Gastroesophageal sphincter (tissue), 4 donors: ENCODE measurements at regions not wholly inside any gene's neighbourhood (a gene's known extent, or its start where the extent isn't known, plus 50 kb on each side); places are given as distances from the start of the nearest gene placed in this dataset.

Experiments
- ATAC-seq: fragments of 150-250 bp; one replicate; pipeline ENCODE4 v1.9.1; 2016; ENCODE audit warnings: mild to moderate bottlenecking, moderate library complexity
- H3K27ac ChIP-seq, 4 donors: fragments of 200-600 bp; sonication (generic) in 3 of 4; 1 replicate in 3 of 4; 2 replicates in 1 of 4; pipeline ENCODE4 v1.5.1; 2016 to 2019
- H3K27me3 ChIP-seq: fragments of 200-600 bp; sonication (generic); one replicate; pipeline ENCODE4 v1.5.1; 2019
- H3K36me3 ChIP-seq, 2 donors: fragments of 200-600 bp; sonication (generic); one replicate each; pipeline ENCODE4 v1.5.1; 2019; ENCODE audit warnings: control low read depth in 1 of 2
- H3K4me1 ChIP-seq, 3 donors: fragments of 200-600 bp; sonication (generic); 1 replicate in 2 of 3; 2 replicates in 1 of 3; pipeline ENCODE4 v1.5.1; 2016 to 2019; ENCODE audit warnings: control low read depth in 2 of 3
- H3K4me3 ChIP-seq, 2 donors: fragments of 200-600 bp; sonication (generic); one replicate each; pipeline ENCODE4 v1.5.1; 2019; ENCODE audit warnings: mild to moderate bottlenecking in 1 of 2, moderate library complexity in 1 of 2
- H3K9me3 ChIP-seq, 3 donors: fragments of 200-600 bp; sonication (generic); one replicate each; pipeline ENCODE4 v1.5.1; 2017 to 2019; ENCODE audit warnings: control low read depth in 2 of 3
- CTCF ChIP-seq, 4 experiments: fragments of 200-600 bp in 2 of 4; fragments of 450-650 bp in 2 of 4; sonication (generic) in 1 of 4; IDR thresholded peaks; one replicate each; pipeline ENCODE4 v1.5.1; 2017 to 2019; ENCODE audit warnings: antibody characterized with exemption in 4 of 4, mild to moderate bottlenecking in 2 of 4, moderate library complexity in 2 of 4
- EP300 ChIP-seq: sonication (generic); formaldehyde crosslinking; IDR thresholded peaks from one replicate; pipeline ENCODE4 v1.6.1; 2017; ENCODE audit warnings: antibody characterized with exemption, mild to moderate bottlenecking
- POLR2A ChIP-seq, 2 donors: fragments of 450-650 bp; IDR thresholded peaks; one replicate each; pipeline ENCODE4 v1.6.1; 2017; ENCODE audit warnings: antibody characterized with exemption in 2 of 2, mild to moderate bottlenecking in 2 of 2, moderate library complexity in 1 of 2
- POLR2AphosphoS5 ChIP-seq: sonication (generic); formaldehyde crosslinking; IDR thresholded peaks from one replicate; pipeline ENCODE4 v1.6.1; 2017; ENCODE audit warnings: antibody characterized with exemption
- WGBS, 2 donors: methylation state at CpG; one replicate each; pipeline ENCODE4 v1.1.5; 2018; ENCODE audit warnings: low coverage in 1 of 2; 5-methylcytosine and 5-hydroxymethylcytosine counted together

GRCh38 chr14:44613061-44613712, 106.1 kb upstream of the FSCB start:
- no peak for TF ChIP-seq EP300
- TF ChIP-seq POLR2A (IDR thresholded peaks at IDR 0.05), result no peak
- no peak for TF ChIP-seq CTCF (IDR thresholded peaks at IDR 0.05)
- no peak for TF ChIP-seq POLR2AphosphoS5
- H3K36me3 ChIP-seq, result no peaks in the 10 kb centered on the region
- no peak overlapping the region for H3K27ac ChIP-seq
- no peaks in the 10 kb centered on the region for H3K27me3 ChIP-seq
- 82% methylated on average over 5 of the region's 5 CpGs for WGBS, 2 donors
- no peak overlapping the region for H3K4me3 ChIP-seq
- ATAC-seq, result no peak
- H3K9me3 ChIP-seq, result no peaks in the 10 kb centered on the region
- no peaks in the 10 kb centered on the region for H3K4me1 ChIP-seq

- no peak for ATAC-seq
- H3K27me3 ChIP-seq, result no peaks in the 10 kb centered on the region
Measured at GRCh38 chr14:44612002-44612401, 104.9 kb upstream of the FSCB start.

GRCh38 chr14:44609876-44610510, 102.9 kb upstream of the FSCB start:
- WGBS, 2 donors, result 71% methylated on average over 3 to 4 of the region's 5 CpGs
- no peaks in the 10 kb centered on the region for H3K27me3 ChIP-seq

More at GRCh38 chr14:44612002-44612401, 104.9 kb upstream of the FSCB start:
- Histone ChIP-seq H3K9me3 (no peaks in the 10 kb centered on the region), H3K27ac (no peak overlapping the region), H3K4me3 (no peak overlapping the region), H3K36me3 (no peaks in the 10 kb centered on the region), H3K4me1 (no peaks in the 10 kb centered on the region)
- TF ChIP-seq CTCF (IDR thresholded peaks at IDR 0.05), result no peak
- no peak for TF ChIP-seq POLR2A (IDR thresholded peaks at IDR 0.05)
- no peak for TF ChIP-seq EP300
- no peak for TF ChIP-seq POLR2AphosphoS5
- WGBS, 2 donors, result 81 to 90% methylated on average over 3 to 4 of the region's 4 CpGs

GRCh38 chr14:44609201-44609600, 102.1 kb upstream of the FSCB start:
- TF ChIP-seq CTCF (IDR thresholded peaks at IDR 0.05) (no peak), POLR2AphosphoS5 (no peak), POLR2A (IDR thresholded peaks at IDR 0.05) (no peak), EP300 (no peak)
- no peak for ATAC-seq
- Histone ChIP-seq H3K9me3 (no peaks in the 10 kb centered on the region), H3K27ac (no peak overlapping the region), H3K27me3 (no peaks in the 10 kb centered on the region), H3K36me3 (no peaks in the 10 kb centered on the region), H3K4me1 (no peaks in the 10 kb centered on the region), H3K4me3 (no peak overlapping the region)
- WGBS, 2 donors, result 85 to 86% methylated on average over 1 of the region's 1 CpG

More at GRCh38 chr14:44609876-44610510, 102.9 kb upstream of the FSCB start:
- no peak overlapping the region for H3K4me3 ChIP-seq
- TF ChIP-seq POLR2AphosphoS5 (no peak), CTCF (IDR thresholded peaks at IDR 0.05) (no peak), POLR2A (IDR thresholded peaks at IDR 0.05) (no peak), EP300 (no peak)
- no peaks in the 10 kb centered on the region for H3K36me3 ChIP-seq
- H3K27ac ChIP-seq, result no peak overlapping the region
- no peaks in the 10 kb centered on the region for H3K4me1 ChIP-seq
- no peak for ATAC-seq
- H3K9me3 ChIP-seq, result no peaks in the 10 kb centered on the region

- Histone ChIP-seq H3K27me3 (no peaks in the 10 kb centered on the region), H3K36me3 (no peaks in the 10 kb centered on the region), H3K27ac (no peak overlapping the region), H3K4me1 (no peaks in the 10 kb centered on the region), H3K9me3 (no peaks in the 10 kb centered on the region), H3K4me3 (no peak overlapping the region)
- 86 to 100% methylated on average over 1 of the region's 1 CpG for WGBS, 2 donors
- no peak for TF ChIP-seq POLR2AphosphoS5
- TF ChIP-seq POLR2A (IDR thresholded peaks at IDR 0.05), result no peak
- no peak for TF ChIP-seq CTCF (IDR thresholded peaks at IDR 0.05)
- TF ChIP-seq EP300, result no peak
- no peak for ATAC-seq
Measured at GRCh38 chr14:44607701-44608100, 100.6 kb upstream of the FSCB start.
